Femur (tissue), 1 donor: ENCODE measurements at regions not wholly inside any gene's neighbourhood (a gene's known extent, or its start where the extent isn't known, plus 50 kb on each side); places are given as distances from the start of the nearest gene placed in this dataset.

Experiments
- DNase-seq: peaks from one replicate; pipeline ENCODE4 v3.0.0-alpha.2; 2017

DNA sequence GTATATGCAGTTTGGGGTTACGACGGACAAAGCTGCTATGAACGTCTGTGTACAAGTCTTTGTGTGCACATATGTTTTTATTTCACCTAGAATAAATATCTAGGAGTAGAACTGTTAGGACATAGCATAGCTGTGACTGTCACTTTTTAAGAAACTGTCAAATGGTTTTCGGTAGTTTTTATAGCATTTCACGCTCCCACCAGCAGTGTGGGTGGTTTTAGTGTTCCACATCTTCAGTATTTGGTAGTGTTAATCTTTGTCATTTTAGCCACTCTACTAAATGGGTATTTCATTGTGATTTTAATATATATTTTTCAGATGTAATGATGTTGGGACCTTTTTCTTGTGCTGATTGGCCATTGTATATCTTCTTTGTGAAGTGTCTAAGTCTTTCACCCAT, 109.1 kb upstream of the BCAT1 start:
- DNase-seq: no peak

DNA sequence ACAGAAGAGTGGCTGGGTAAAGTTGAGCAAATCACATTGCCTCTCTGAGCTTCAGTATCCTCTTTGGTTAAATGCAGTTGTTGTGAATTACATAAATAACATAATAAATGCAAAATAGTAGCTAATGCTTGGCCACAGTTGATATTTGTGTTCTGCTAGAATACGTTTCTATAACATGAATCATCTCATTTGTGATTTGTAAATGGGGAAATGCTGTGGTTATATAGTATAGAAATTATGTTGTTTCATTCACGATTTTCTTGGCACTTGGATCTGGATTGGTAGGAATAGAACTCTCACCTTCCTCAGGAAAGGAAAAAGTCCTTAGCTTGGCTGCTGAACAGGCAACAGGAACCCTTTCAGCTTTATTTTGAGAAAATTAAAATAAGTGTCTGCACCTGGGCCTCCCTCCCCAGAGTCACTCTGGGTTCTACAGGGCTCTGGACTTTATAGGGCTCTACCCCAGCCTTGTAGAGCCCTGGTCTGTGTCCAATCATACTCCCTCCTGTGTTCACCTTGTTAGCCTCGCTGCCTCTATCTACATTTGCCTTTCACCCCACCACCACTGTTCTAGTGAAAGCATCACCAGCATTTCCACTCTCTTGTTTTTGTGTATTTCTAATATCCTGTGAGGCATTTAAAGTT, 107.7 kb upstream of the BCAT1 start:
- no peak for DNase-seq

DNA sequence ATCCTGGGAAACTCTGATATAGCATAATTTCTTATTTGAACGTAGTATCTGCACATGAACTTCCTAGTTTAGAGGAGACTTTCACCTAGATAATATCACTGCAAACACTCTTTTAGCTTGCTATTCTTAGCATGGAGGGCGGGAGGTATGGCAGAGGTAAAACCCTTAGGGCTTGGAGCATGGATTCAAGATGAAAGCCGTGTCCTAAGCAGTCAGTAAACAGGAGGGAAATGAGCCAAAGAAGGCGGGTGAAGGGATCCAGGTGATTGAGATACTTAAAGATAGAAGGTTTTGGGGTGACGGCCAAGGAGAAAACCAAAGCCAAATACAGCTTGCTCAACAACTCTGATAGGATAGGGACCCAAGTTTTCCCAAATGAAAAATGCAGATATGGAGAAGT, 107.1 kb upstream of the BCAT1 start:
- no peak for DNase-seq

DNA sequence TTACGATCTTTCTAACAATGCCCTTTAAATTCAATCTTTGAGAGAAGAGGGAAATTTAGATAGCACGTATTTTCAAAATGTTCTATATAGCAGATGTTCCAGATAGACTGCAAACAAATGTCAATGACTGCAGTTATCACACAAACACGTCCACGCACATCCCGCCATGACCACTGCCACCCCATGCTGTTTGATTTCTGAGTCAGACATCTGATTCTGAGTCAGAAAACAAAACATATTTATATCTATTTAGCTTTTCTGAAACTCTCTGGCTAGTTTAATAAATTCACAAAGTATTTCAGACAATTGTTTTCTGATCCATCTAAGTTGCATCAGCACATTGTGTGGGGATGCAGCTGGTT, 105.9 kb upstream of the BCAT1 start:
- DNase-seq: no peak

DNA sequence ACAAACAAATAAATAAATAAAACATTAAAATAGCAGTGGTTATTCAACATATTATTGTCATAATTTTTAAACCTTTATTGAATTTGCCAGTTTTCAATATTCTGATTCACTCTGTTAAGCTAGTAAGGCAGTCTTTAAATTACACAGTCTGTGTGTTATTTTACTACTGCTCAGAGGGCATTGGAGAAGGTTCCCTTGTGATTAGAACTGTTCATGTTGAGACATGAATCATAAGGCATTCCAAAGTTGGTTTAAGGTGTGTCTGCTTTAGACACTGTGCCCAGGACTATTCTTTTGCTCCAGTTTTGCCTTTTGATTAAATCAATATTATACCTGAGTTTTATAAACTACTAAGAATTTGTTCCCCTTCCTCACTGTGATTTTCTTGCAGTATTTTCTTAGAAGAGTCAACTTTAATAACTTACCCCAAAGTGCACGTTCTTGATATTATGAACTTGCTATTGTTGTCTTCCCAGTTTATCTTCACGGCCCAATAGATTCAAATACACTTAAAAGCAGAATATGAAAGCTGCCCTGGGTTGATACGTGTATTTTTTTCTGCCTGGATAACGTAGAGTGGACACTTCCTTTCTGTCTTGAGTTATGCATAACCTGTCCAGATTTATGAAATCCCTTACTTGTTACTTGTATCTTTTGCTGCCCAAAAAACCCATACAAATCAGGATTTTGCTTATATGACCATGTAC, 105.3 kb upstream of the BCAT1 start:
- DNase-seq: no peak

DNA sequence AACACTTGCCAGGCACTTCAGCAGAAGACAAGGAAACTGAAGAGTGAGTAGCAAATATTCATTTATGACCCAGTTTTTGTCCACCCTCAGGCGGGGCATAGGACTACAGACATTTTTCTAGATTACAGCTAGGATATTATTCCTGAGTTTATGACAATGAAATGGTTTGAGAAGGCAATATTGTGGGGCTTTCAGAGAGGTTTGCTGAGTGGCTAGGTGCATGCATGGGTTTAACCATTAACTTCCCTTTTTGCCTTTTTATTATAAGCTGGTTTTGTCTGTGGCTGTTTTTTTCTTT, 104.0 kb upstream of the BCAT1 start:
- no peak for DNase-seq

DNA sequence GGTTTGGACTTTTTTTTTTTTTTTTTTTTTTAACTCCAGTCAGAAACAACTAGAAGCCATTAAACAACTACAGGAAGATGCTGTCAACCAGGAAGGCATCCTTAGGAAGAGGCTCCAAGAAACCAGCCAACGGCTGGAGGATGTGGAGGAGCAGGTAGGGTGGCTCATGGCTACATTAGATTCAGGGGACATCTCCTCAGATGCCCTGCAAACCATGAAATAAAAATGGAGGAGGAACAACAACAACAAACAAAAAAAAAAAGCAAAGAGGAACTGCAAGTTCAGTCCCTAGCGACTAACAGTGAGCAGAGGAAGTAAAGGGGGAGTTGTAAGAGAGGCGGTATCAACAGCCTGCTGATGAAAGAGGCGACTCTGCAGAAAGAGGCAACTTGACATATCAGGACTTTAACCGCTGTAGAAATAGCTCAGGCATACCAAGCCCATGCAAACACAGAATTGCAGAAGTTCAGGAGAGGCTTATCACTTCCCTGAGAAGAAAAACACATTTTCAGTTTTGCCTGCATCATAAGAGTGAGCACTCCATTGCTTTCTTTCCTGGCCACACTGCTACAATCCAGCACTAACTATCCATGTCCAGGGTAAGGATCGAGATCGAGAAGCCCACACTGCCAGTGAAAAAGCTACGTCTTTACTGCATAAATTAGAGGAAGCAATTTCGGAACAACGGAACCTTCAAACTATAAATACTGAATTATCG, 103.5 kb upstream of the BCAT1 start:
- peak; percentile 55 for DNase-seq

DNA sequence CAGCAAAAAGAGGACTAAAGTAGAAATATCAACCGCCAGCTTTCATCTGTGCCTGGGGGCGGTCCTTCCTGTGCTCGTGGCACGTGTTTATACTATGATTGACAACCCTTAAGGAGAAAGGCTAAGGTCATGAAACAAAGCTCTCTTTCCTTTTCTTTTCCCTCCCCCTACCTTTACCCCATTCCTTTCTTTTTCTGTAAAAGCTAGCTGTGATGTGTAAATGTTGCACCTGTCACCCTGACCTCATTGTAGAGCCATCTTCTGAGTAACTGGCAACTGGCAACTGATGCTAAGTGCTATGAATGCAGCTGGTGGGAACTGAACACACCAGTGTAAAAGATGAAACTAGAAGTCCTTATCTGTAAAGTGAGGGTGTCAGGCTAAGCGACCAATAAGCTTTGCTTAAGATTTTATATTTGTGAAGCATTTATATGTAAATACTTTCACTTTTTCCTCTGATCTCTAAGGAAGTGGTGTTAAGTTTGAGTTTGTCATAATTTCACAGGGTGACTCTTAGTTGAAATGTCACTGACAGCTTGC, 102.8 kb upstream of the BCAT1 start:
- DNase-seq: no peak

DNA sequence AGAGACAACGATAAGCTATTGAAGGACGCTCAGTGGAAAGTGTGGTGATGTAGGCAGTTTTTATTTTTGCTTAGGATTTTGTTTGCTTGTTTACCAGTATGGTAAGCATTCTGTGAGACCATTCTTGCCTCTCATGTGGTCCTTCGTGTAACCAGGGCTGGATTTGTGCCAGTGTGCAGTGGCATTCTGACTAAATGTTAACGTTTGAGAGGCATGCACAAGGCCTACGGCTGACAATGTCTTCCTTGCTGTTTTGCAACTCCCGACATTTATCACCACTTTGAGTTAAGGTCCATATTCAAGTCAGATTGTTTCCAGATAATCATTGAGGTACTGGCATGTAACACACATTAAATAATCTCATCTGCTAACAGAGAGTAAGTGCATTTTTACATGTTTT, 102.3 kb upstream of the BCAT1 start:
- peak; percentile 19 for DNase-seq

DNA sequence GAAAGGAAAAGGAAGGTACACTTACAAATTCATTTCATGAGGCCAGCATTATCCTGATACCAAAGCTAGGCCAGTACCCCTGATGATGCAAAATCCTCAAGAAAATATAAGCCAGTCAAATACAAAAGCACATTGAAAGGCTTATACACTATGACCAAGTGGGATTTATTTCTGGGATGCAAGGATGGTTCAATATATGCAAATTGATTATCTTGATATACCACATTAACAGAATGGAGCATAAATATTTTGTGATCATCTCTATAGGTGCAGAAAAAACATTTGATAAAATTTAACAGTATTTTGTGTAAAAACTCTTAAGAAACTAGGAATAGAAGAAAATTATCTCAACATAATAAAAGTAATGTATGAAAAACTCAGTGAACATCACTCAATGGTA, 97.0 kb upstream of the BCAT1 start:
- DNase-seq: no peak

DNA sequence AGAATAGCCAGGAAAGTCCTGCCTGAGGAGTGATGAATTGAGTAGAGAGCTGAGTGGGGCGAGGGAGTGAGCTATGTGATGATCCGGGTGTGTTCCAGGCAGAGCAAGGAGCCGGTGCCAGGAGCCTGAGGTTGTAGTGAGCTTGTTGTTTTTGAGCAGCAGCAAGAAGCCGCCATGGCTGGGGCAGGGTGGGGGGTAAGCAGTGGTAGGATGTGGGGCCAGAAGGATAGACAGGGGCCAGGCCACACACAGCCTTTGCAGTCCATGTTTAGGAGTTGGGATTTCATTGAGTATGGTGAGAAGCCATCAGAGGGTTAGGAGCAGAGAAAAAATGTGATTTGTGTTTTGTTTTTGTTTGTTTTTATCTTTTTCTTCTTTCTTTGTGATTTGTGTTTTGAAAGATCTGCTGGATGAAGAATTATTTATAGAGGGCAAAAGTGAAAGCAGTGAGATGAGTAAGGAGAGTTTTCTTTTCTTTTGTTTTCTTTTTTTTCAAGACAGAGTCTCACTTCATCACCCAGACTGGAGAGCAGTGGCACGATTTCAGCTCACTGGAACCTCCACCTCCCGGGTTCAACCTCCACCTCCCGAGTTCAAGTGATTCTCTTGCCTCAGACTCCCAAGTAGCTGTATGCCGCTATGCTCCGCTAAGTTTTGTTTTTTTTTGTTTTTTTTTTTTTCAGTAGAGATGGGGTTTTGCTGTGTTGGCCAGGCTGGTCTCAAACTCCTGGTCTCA, 92.3 kb upstream of the BCAT1 start:
- no peak for DNase-seq

DNA sequence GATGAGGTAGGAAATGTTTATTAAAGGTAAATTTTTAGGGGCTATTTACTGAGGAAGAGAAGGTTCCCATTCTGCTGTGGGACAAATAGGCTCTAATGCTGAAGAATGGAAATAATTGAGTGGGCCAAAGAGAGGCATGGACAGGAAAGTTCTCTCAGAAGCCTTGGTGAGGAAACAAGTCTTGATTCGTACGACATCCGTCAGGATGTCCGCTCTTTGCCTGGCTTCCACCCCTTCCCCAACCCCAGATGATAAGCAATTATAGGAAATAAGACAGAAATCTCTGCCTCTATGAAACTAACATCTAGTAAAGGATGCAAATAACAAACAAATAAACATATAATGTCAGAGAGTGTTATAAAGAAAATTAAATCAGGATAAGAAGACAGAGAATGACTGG, 91.7 kb upstream of the BCAT1 start:
- no peak for DNase-seq

DNA sequence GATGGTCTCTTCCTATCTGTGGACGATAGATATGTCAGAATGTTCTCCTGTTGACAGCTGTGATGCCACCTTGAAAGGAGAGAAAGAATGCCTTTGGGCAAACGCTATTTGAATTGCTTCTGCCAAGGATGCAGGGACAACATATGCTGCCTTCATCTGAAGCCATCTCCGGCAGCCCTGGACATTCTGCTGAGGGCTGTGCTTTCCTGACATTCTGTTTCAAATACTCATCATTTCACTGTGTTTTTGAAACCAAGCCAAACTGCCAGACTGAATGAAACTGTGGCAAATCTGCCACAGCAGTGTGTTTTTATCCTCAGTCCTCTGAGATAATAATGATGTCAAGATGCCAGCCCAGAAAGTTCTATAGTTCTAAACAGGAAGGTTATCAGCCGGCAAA, 85.8 kb upstream of the BCAT1 start:
- DNase-seq: no peak

DNA sequence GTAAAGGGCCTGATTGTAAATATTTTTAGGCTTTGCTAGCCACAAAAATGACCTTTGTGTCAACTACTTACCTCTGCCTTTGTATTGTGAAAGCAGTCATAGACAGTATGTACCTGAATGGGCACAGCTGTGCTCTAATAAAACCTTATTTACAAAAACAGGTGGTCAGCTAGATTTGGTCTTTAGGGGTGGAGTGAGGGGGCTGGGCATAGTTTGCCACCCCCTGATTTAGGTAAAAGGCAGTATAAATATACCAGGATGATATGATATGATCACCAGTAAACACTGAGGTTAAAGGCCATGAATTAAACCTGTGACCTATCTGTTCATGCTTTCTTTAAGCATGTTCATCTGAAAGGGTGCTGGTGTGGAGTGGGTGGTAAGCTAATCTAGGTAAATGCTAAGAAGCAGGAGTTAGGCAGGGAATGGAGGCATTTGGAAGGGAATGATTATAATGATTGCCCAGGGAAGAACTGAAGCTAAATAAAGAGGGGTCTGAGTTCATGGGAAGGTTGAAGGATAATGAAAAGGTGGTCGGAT, 77.1 kb upstream of the BCAT1 start:
- no peak for DNase-seq

DNA sequence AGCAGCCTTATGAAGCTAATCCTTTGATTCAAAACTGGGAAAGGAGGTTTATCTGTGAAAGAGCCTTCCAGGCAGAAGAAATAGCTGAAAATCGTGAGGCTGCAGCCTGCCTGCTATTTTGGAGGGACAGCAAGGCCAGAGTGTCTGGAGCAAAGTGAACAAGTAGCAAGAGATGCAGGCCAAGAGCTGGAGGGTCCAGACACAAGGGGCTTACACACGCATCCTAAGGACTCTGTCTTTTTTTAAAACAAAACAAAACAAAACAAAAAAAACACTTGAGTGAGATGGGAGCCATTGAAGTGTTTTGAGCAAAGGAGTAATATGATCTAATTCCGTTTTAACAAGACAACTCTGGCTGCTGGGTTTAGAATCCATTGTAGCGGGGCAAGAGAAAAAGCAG, 76.4 kb upstream of the BCAT1 start:
- no peak for DNase-seq

DNA sequence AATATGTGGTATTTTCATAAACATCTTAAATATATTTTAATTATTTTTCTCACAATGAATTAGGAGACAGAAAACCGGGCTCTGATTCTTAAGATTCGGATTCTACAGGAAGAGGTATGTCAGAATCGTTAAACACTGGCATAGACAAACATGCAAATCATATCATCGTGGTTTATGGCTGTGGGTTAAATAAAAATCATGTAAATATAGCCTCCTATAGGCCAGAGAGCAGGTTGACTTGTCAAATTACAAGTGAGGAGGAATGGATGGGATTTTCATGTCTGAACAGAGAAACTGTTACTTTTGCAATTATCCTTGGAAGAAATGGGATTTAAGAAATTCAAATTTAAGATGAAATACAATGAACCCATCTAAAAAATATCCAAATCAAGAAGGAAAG, 74.9 kb upstream of the BCAT1 start:
- no peak for DNase-seq

DNA sequence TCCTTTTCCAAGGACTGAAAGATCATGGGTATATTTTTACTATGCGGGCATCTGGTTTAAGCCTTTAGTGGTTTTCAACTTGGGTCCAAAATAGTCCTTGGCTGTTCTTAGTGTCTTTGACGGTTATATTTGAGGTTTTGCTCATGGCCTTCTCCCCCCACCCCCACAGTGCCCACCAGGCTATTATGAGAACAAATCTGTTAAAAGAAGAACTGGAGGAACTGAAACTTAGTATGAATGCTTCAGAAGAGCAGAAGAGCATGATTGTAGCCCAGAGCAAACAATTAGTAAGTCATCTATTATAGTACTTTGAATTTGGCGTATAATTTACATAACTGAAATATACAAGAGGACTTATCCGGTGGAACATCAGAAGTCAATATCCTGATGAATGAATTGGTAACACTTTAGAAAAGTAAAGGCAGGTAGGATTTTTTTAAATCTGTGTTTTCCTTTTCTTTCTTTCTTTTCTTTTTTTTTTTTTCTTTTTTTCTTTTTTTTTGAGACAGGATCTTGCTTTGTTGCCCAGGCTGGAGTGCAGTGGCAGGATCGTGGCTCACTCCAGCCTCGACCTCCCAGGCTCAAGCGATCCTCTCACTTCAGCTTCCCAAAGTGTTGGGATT, 71.8 kb upstream of the BCAT1 start:
- DNase-seq: peak; percentile 22

DNA sequence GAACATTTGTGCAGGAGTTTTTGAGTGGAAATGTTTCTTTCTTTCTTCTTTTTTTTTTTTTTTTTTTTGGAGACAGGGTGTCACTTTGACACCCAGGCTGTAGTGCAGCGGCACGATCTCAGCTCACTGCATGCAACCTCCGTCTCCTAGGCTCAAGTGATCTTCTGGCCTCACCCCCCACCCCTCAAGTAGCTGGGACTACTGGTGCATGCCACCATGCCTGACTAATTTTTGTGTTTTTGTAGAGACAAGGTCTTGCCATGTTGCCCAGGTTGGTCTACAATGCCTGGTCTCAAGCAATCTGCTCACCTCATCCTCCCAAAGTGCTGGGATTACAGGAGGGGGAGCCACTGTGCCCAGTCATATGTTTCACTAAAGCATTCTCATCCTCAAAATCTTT, 69.2 kb upstream of the BCAT1 start:
- DNase-seq: no peak

DNA sequence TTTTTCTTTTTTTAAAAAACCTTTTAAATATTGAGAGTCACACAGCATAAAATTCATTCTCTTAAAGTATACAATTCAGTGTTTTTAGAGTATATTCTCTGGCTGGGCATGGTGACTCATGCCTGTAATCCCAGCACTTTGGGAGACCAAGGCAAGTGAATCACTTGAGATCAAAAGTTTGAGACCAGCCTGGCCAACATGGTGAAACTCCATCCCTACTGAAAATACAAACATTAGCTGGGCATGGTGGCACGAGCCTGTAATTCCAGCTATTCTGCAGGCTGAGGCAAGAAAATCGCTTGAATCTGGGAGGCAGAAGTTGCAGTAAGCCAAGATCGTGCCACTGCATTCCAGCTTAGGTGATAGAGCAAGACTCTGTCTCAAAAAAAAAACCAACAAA, 68.4 kb upstream of the BCAT1 start:
- DNase-seq: no peak

DNA sequence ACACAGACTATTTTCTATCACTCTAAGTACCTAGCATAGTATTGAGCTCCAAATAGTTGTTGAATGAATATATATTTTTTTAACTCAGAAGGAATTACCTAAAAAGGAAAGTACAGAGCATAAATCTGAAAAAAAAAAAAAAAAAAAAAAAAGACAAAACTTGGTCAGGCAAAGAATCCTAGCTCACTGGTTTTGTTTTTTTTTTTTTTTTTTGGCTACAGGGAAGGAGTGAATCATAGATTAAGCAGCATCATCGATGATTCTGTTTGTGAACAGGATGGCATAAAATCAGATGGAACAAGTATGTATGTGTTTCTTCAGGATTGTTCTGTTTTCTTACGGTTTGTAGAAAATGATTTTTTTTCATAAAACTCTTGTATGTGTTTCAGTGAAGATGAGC, 66.1 kb upstream of the BCAT1 start:
- DNase-seq: no peak

DNA sequence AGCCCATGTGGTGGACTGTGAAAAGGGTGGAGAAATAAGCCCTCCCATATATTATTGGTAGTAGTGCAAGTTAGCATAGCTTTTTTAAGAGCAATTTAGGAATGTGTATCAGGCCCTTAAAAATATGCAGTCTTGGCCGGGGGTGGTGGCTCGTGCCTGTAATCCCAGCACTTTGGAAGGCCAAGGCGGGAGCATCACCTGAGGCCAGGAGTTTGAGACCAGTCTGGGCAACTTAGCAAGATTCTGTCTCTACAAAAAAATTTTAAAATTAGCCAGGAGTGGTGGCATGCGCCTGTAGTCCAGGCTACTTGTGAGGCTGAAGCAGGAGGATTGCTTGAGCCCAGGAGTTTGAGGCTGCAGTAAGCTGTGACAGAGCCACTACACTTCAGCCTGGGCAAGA, 64.2 kb upstream of the BCAT1 start:
- DNase-seq: no peak

DNA sequence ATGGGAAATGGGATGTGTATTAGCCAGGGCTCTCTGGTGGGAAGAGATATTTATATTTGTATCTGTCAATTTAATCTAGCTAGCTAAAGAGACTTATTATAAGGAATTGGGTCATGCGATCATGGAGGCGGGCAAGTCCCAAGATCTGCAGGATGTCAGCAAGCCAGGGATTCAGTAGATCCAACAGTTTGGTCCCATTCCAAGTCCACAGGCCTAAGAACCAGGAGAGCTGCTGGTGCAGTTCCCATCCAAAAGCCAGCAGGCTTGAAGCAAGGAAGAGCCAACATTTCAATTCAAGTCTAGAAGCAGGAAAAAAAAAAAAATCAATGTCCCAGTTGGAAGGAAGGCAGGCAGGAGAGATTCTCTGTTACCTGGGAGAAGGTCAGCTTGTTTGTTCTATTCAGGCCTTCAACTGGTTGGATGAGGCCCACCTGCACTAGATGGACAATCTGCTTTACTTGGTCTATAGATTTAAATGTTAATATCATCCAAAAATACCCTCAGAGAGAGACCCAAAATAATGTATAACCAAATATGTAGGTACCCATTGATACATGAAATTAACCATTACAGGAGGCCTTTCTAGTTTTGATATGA, 60.7 kb upstream of the BCAT1 start:
- DNase-seq: no peak

DNA sequence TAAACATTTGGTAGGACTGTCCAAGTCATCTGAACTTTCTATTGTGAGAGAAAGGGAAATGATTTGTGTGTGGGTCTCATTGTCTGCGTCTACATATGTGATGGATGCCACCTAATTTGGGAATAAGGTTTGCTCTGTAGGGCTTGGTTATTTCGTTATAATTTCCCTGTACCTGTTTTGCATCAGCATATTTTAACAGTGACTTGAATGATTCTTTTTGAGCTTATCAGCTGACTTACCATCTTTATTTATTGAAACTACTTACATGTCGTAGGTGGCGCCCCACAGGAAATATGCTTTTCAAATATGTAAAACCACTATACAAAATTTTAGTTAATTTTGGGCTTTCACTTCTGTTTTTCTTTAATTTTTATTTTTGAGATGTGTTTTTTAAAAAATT, 56.5 kb upstream of the BCAT1 start:
- no peak for DNase-seq
